B cell (primary cell): ENCODE measurements at regions not wholly inside any gene's neighbourhood (a gene's known extent, or its start where the extent isn't known, plus 50 kb on each side); places are given as distances from the start of the nearest gene placed in this dataset.

Source experiments
- ATAC-seq: fragments of 200-7000 bp; cut with Tn5 transposase; one replicate; pipeline ENCODE4 v1.10.0; 2021; ENCODE audit warnings: low read depth, mild to moderate bottlenecking, moderate number of reproducible peaks, moderate library complexity
- CTCF ChIA-PET: fragments of 350-600 bp; sonication (Branson Sonifier 250); formaldehyde crosslinking; loops from one replicate; lab custom pipeline; 2021; ENCODE audit warnings: antibody characterized with exemption, inconsistent platforms; lab: Charles Lee
- POLR2A ChIA-PET: fragments of 350-600 bp; sonication (Branson Sonifier 250); formaldehyde crosslinking; loops from one replicate; lab custom pipeline; 2021; ENCODE audit warnings: antibody characterized with exemption; lab: Charles Lee
- DNase-seq: peaks from one replicate; pipeline ENCODE4 v3.0.0; 2013
- H2AFZ ChIP-seq: 2 replicates; pipeline ENCODE4 v1.6.1; 2012; ENCODE audit warnings: mild to moderate bottlenecking, low read depth, low read length; ENCODE audit not compliant: insufficient read depth, poor library complexity, severe bottlenecking
- H3K27ac ChIP-seq, 2 donors: 1 replicate in 1 of 2; 2 replicates in 1 of 2; pipeline ENCODE4 v1.5.1; 2012 to 2013; ENCODE audit warnings: low read length in 2 of 2, mild to moderate bottlenecking in 2 of 2, moderate library complexity in 1 of 2
- H3K27me3 ChIP-seq, 4 experiments: fragments of 200-600 bp in 1 of 4; sonication (generic) in 1 of 4; replicated peaks in 1 of 4; 1 replicate in 2 of 4; 2 replicates in 2 of 4; pipeline versions ENCODE4 v1.6.1 to v1.7.0; 2013 to 2016; ENCODE audit warnings: low read length in 3 of 4, mild to moderate bottlenecking in 2 of 4, mixed read lengths in 1 of 4, moderate library complexity in 1 of 4; ENCODE audit not compliant: insufficient read depth in 4 of 4, control insufficient read depth in 3 of 4; ENCODE audit errors: control extremely low read depth in 1 of 4
- H3K36me3 ChIP-seq, 2 experiments: replicated peaks in 1 of 2; 1 replicate in 1 of 2; 2 replicates in 1 of 2; pipeline versions ENCODE4 v1.6.1 to v1.7.1; 2013; ENCODE audit warnings: low read length in 1 of 2; ENCODE audit not compliant: insufficient read depth in 2 of 2, control insufficient read depth in 1 of 2; ENCODE audit errors: control extremely low read depth in 1 of 2, extremely low read depth in 1 of 2
- H3K4me1 ChIP-seq, 2 donors: fragments of 200-600 bp in 1 of 2; sonication (generic) in 1 of 2; 1 replicate in 1 of 2; 2 replicates in 1 of 2; pipeline versions ENCODE4 v1.5.1 to v1.6.1; 2013 to 2017; ENCODE audit warnings: low read length in 2 of 2; ENCODE audit not compliant: control insufficient read depth in 2 of 2, insufficient read depth in 2 of 2
- H3K4me2 ChIP-seq: replicated peaks from 2 replicates; pipeline ENCODE3; 2012; ENCODE audit warnings: mild to moderate bottlenecking, low read depth, low read length; ENCODE audit not compliant: poor library complexity, severe bottlenecking
- H3K4me3 ChIP-seq, 5 experiments: fragments of 200-600 bp in 1 of 5; sonication (generic) in 1 of 5; 1 replicate in 3 of 5; 2 replicates in 2 of 5; pipeline versions ENCODE4 v1.5.1 to v1.7.0; 2011 to 2016; ENCODE audit warnings: low read length in 4 of 5, mild to moderate bottlenecking in 4 of 5, low read depth in 2 of 5, control low read depth in 1 of 5, moderate library complexity in 1 of 5; ENCODE audit not compliant: insufficient read depth in 1 of 5; ENCODE audit errors: control extremely low read depth in 1 of 5, extremely low read depth in 1 of 5
- H3K79me2 ChIP-seq: fragments of 200-600 bp; sonication (generic); one replicate; pipeline ENCODE4 v1.6.0; 2016; ENCODE audit warnings: low read length; ENCODE audit not compliant: control insufficient read depth, insufficient read depth
- H3K9ac ChIP-seq: fragments of 200-600 bp; sonication (generic); 2 replicates; pipeline ENCODE4 v1.6.1; 2017; ENCODE audit warnings: mild to moderate bottlenecking, low read length, moderate library complexity
- H3K9me3 ChIP-seq, 3 donors: one replicate each; pipeline versions ENCODE4 v1.6.1 to v1.7.1; 2013; ENCODE audit warnings: low read length in 2 of 3; ENCODE audit not compliant: control insufficient read depth in 2 of 3, insufficient read depth in 1 of 3; ENCODE audit errors: control extremely low read depth in 1 of 3
- H4K20me1 ChIP-seq: 2 replicates; pipeline ENCODE4 v1.6.0; 2012; ENCODE audit warnings: mild to moderate bottlenecking, low read length; ENCODE audit not compliant: insufficient read depth, control insufficient read depth, poor library complexity, severe bottlenecking
- H3K27ac Mint-ChIP-seq: one replicate; pipeline ENCODE4 v1.8.0; 2021; ENCODE audit warnings: mixed read lengths
- H3K27me3 Mint-ChIP-seq: one replicate; pipeline ENCODE4 v1.8.0; 2021; ENCODE audit warnings: mixed read lengths
- H3K4me1 Mint-ChIP-seq: one replicate; pipeline ENCODE4 v1.8.0; 2021; ENCODE audit warnings: mixed read lengths
- H3K4me3 Mint-ChIP-seq: one replicate; pipeline ENCODE4 v1.8.0; 2021; ENCODE audit warnings: mixed read lengths
- H3K9me3 Mint-ChIP-seq: one replicate; pipeline ENCODE4 v1.8.0; 2022; ENCODE audit warnings: mixed read lengths; ENCODE audit not compliant: insufficient read depth
- EZH2 ChIP-seq: IDR thresholded peaks from 2 replicates; pipeline ENCODE4 v1.6.1; 2012; ENCODE audit warnings: borderline replicate concordance, low read depth, mild to moderate bottlenecking, moderate library complexity, low read length; ENCODE audit not compliant: insufficient read depth, poor library complexity, severe bottlenecking
- WGBS: methylation state at CpG from one replicate; pipeline ENCODE4 v1.1.5; 2013; ENCODE audit warnings: missing lambda C conversion rate; ENCODE audit not compliant: insufficient coverage; 5-methylcytosine and 5-hydroxymethylcytosine counted together
- intact Hi-C: fragments of 100-400 bp; cut with micrococcal nuclease; formaldehyde crosslinking; loops from one replicate; pipeline ENCODE4 v1.10.0; 2022
- TF ChIP-seq, protein P1 (sequence below): fragments of 200-600 bp; IDR thresholded peaks from one replicate; pipeline ENCODE4 v1.8.0; 2022; ENCODE audit warnings: antibody characterized with exemption, mild to moderate bottlenecking

DNA sequence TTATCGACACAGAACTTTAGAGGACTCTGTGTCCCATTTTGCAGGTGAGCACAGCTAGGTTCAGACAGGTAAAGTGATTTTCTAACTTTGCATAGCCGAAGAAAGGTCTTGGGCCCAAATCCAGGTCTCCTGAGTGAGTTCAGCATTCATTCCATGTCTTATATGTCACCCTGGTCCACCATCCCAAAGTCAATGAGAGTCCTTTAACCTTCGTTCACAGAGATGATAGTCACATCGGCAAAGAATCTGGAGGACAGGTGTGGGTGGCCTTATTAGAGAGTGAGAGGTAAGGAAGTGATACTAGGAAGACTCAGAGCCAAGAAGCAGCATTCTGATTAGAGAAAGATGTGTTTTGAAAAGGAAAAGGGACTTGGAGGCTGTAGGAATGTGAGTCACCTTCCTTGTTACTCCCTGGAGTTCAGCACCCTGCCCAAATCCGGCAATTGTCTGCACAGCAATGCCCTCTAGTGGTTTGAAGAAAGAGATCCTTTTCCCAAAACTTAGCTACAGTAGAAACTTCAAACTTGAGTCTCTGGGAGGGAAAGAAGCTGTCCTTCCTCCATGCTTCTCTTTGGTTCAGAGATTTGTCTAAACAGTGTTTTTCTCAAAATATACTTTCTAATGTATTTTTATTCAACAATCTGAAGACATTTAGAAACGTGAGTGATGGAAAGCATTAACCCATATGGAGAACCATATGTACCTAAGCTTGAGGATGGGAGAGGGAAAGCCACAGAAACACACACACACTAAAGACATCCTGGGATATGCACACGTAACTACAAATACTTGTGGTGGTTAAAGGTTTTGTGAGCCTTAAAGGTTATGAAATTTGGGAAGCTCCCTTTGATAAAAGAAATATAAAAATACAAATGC lies 96.4 kb upstream of the SHISA6 start:
- H3K79me2 ChIP-seq = no peaks in the 10 kb centered on the region
- no peak for DNase-seq
- H3K36me3 ChIP-seq = no peaks in the 10 kb centered on the region
- no peaks in the 10 kb centered on the region for H3K4me1 Mint-ChIP-seq
- TF ChIP-seq, protein P1, sequence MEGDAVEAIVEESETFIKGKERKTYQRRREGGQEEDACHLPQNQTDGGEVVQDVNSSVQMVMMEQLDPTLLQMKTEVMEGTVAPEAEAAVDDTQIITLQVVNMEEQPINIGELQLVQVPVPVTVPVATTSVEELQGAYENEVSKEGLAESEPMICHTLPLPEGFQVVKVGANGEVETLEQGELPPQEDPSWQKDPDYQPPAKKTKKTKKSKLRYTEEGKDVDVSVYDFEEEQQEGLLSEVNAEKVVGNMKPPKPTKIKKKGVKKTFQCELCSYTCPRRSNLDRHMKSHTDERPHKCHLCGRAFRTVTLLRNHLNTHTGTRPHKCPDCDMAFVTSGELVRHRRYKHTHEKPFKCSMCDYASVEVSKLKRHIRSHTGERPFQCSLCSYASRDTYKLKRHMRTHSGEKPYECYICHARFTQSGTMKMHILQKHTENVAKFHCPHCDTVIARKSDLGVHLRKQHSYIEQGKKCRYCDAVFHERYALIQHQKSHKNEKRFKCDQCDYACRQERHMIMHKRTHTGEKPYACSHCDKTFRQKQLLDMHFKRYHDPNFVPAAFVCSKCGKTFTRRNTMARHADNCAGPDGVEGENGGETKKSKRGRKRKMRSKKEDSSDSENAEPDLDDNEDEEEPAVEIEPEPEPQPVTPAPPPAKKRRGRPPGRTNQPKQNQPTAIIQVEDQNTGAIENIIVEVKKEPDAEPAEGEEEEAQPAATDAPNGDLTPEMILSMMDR = no peak
- no peak for TF ChIP-seq EZH2
- H2AFZ ChIP-seq = no peak overlapping the region
- intact Hi-C loops = no loop called here
- H3K9me3 ChIP-seq = peaks cover 0 to 4% (median 0%) of the 10 kb centered on the region in 3 donors
- no peak for ATAC-seq
- H4K20me1 ChIP-seq = no peaks in the 10 kb centered on the region
- no peak overlapping the region for H3K27ac Mint-ChIP-seq
- no peak overlapping the region for H3K4me2 ChIP-seq
- H3K4me3 ChIP-seq = no peak overlapping the region
- CTCF ChIA-PET = no interaction called here
- 83% methylated on average over 3 of the region's 7 CpGs for WGBS
- no peaks in the 10 kb centered on the region for H3K4me1 ChIP-seq
- no peak overlapping the region for H3K9ac ChIP-seq
- POLR2A ChIA-PET = no interaction called here
- no peak overlapping the region for H3K4me3 Mint-ChIP-seq
- H3K9me3 Mint-ChIP-seq = peaks cover 4% of the 10 kb centered on the region
- no peaks in the 10 kb centered on the region for H3K27me3 Mint-ChIP-seq
- no peak overlapping the region for H3K27ac ChIP-seq
- no peaks in the 10 kb centered on the region for H3K27me3 ChIP-seq

DNA sequence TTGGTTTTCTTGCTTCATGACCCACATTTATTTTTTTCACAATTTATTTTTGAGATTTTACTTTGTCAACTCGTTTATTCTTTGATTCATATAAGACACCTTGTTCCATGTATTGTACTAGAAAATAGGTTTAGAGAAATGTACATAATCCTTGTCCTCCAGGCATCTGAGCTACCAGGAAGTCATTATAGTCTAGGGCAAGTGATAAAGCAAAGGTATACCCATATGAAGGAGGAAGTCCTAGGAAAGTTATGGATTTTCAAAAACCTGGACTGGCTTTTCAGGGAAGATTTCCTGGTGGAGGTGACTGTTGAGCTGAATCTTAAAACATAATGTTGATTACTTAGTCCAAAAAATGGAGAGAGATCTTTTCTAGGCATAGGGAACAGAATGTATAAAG lies 98.8 kb upstream of the SHISA6 start:
- Histone ChIP-seq H3K27ac (no peak overlapping the region), H3K9me3 (no peaks in the 10 kb centered on the region), H3K27me3 (no peaks in the 10 kb centered on the region), H3K4me1 (no peaks in the 10 kb centered on the region), H3K4me3 (no peak overlapping the region), H4K20me1 (no peaks in the 10 kb centered on the region), H3K79me2 (no peaks in the 10 kb centered on the region), H3K9ac (no peak overlapping the region), H2AFZ (no peak overlapping the region), H3K36me3 (no peaks in the 10 kb centered on the region), H3K4me2 (no peak overlapping the region)
- ChIA-PET POLR2A (no interaction called here), CTCF (no interaction called here)
- intact Hi-C loops = no loop called here
- Mint-ChIP-seq H3K4me1 (no peaks in the 10 kb centered on the region), H3K27ac (no peak overlapping the region), H3K9me3 (peaks cover 4% of the 10 kb centered on the region), H3K4me3 (no peak overlapping the region), H3K27me3 (no peaks in the 10 kb centered on the region)
- DNase-seq = no peak
- no CpG with 5 or more reads among the region's 1 CpG for WGBS
- no peak for ATAC-seq
- TF ChIP-seq, protein P1 = no peak
- no peak for TF ChIP-seq EZH2
